Peyer's patch (tissue), 4 donors: ENCODE measurements at regions not wholly inside any gene's neighbourhood (a gene's known extent, or its start where the extent isn't known, plus 50 kb on each side); places are given as distances from the start of the nearest gene placed in this dataset.

Source experiments
- POLR2A ChIP-seq, 2 donors: fragments of 450-650 bp; IDR thresholded peaks; one replicate each; pipeline ENCODE4 v1.5.1; 2017; ENCODE audit warnings: antibody characterized with exemption in 2 of 2, mild to moderate bottlenecking in 2 of 2, moderate library complexity in 2 of 2
- TF ChIP-seq, protein P1 (sequence below), 6 experiments: fragments of 450-650 bp in 4 of 6; fragments of 200-600 bp in 2 of 6; sonication (generic) in 1 of 6; IDR thresholded peaks; one replicate each; pipeline ENCODE4 v1.5.1; 2017 to 2019; ENCODE audit warnings: antibody characterized with exemption in 6 of 6, mild to moderate bottlenecking in 3 of 6, moderate library complexity in 1 of 6

DNA sequence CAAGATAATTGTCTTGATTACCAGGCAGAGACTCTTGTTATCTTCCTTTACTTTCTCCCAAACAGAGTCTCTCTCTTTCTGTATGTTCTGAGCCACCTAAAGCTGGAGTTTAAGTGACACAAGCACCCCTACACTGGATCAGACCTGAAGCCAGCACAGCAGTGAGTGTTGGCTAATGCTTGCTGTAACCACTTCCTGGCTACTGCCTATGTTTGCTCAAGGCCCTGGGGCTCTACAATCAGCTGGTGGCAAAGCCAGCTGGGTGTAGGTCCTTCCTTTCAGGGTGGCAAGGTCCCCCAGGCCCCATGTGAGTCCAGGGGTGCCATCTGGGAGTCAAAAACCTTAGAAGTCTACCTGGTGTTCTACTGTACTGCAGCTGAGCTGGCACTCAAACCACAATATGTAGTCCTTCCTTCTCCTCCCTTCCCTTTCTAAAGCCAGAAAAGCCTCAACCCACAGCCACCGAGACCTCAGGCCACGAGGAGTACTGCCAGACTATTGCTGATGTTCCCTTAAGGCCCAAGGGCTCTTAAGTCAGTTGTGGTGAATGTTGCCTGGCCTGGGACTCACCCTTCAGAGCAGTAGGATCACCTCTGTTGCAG, 416.3 kb downstream of the ADRA2A start:
- TF ChIP-seq, protein P1, sequence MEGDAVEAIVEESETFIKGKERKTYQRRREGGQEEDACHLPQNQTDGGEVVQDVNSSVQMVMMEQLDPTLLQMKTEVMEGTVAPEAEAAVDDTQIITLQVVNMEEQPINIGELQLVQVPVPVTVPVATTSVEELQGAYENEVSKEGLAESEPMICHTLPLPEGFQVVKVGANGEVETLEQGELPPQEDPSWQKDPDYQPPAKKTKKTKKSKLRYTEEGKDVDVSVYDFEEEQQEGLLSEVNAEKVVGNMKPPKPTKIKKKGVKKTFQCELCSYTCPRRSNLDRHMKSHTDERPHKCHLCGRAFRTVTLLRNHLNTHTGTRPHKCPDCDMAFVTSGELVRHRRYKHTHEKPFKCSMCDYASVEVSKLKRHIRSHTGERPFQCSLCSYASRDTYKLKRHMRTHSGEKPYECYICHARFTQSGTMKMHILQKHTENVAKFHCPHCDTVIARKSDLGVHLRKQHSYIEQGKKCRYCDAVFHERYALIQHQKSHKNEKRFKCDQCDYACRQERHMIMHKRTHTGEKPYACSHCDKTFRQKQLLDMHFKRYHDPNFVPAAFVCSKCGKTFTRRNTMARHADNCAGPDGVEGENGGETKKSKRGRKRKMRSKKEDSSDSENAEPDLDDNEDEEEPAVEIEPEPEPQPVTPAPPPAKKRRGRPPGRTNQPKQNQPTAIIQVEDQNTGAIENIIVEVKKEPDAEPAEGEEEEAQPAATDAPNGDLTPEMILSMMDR (IDR thresholded peaks at IDR 0.05): no peak
- no peak for TF ChIP-seq POLR2A (IDR thresholded peaks at IDR 0.05)
